ENCODE measurements at regions not wholly inside any gene's neighbourhood (a gene's known extent, or its start where the extent isn't known, plus 50 kb on each side); places are given as distances from the start of the nearest gene placed in this dataset.

DNA sequence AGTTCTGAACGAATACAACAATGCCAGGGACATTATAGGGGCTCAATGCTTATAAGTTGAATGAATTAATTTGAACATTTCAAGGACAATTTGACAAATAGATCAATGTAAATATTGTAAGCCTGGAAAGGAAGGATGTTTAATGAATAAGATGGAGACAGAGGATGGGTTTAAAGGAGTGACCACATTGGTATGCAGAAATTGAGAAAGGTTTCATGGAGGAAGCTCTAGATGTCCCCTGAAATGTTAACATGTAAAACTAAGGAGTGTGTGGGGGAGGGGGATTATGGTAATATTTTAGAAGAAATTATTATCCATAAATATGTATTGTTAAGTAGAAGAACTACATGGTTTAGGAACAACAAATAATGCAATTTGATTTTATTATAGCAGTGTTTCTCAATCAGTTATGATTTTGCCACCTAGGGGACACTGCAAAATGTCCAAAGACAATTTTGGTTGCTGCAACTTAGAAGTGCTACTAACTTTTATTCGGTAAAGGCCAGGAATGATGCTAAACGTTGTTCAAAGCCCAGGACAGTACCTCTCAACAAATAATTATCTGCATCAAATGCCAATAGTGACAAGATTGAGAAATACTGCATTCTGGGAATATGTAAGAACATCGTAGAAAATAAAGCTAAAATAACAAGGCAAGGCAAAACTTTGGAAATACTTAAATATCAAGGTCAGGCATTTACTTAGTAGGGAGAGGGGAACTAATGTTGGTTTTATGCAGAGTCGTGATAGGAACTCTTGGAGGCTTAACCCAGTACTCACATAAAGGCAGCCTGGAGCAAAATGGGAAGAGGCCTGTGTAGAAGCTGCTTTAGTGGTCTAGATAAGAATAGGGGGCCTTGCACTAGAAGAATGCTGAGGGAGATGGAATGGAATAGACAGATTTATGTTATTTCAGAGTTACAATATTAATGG is 686.9 kb upstream of the CITED2 start:
- H3K9me3 ChIP-seq, result no peaks in the 10 kb centered on the region
- H3K27me3 ChIP-seq, result no peaks in the 10 kb centered on the region
- WGBS, result 64% methylated on average over 5 of the region's 5 CpGs
- H3K4me1 ChIP-seq, result peaks cover 15% of the 10 kb centered on the region
- no peak for DNase-seq (ENCODE audit: low spot score in 2 of 2)
- TF ChIP-seq POLR2AphosphoS5 (IDR thresholded peaks at IDR 0.05), result no peak
- peak overlapping the region; percentile 48 for H3K27ac ChIP-seq
- no peak overlapping the region for H3K4me3 ChIP-seq
- no peaks in the 10 kb centered on the region for H3K36me3 ChIP-seq

DNA sequence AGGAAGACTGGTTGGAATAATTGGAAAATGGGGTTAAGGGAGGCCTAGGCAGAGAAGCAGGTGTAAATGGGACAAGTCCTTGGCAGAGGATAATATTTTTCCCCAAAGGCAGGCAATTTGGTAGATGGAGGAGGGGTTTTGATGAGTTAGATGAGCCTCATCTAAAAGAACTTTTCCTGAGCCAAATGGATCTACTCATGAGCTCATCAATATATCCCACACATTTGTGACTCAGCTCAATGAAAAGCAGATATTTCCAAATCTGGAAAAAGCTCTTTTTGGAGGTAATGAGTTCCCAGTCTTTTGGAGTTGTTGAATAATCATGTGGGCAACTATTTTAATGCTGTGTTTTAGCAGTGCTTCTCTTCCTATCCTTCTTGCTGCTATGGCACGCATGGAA is 685.5 kb upstream of the CITED2 start:
- no peak for TF ChIP-seq EP300 (IDR thresholded peaks at IDR 0.05)
- no peak for TF ChIP-seq POLR2AphosphoS5 (IDR thresholded peaks at IDR 0.05)
- TF ChIP-seq POLR2A (IDR thresholded peaks at IDR 0.05), result no peak
- TF ChIP-seq, protein P1, sequence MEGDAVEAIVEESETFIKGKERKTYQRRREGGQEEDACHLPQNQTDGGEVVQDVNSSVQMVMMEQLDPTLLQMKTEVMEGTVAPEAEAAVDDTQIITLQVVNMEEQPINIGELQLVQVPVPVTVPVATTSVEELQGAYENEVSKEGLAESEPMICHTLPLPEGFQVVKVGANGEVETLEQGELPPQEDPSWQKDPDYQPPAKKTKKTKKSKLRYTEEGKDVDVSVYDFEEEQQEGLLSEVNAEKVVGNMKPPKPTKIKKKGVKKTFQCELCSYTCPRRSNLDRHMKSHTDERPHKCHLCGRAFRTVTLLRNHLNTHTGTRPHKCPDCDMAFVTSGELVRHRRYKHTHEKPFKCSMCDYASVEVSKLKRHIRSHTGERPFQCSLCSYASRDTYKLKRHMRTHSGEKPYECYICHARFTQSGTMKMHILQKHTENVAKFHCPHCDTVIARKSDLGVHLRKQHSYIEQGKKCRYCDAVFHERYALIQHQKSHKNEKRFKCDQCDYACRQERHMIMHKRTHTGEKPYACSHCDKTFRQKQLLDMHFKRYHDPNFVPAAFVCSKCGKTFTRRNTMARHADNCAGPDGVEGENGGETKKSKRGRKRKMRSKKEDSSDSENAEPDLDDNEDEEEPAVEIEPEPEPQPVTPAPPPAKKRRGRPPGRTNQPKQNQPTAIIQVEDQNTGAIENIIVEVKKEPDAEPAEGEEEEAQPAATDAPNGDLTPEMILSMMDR (IDR thresholded peaks at IDR 0.05), result no peak
- H3K36me3 ChIP-seq, result no peaks in the 10 kb centered on the region
- H3K4me1 ChIP-seq, result peaks cover 15% of the 10 kb centered on the region
- no peak overlapping the region for H3K27ac ChIP-seq
- H3K4me3 ChIP-seq, result no peak overlapping the region
- no peak for DNase-seq (ENCODE audit: low spot score in 2 of 2)
- H3K27me3 ChIP-seq, result no peaks in the 10 kb centered on the region
- 89% methylated on average over 1 of the region's 1 CpG for WGBS
- H3K9me3 ChIP-seq, result no peaks in the 10 kb centered on the region

DNA sequence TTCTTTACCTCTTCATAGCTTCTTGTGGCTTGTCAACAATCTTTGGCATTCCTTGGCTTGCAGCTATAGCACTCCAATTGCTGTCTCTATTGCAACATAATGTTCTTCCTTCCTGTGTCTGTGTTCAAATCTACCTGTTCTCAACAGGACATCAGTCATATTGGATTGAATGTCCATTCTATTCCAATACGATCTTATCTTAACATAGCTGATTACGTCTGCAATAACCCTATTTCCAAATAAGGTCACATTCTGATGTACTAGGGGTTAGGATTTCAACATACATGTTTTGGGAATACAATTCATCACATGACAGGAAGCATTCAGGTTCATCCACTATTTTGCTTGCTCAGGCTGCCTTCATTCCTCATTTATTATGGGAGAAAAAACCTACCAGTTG is 684.4 kb upstream of the CITED2 start:
- TF ChIP-seq EP300 (IDR thresholded peaks at IDR 0.05) (no peak), POLR2A (IDR thresholded peaks at IDR 0.05) (no peak), POLR2AphosphoS5 (IDR thresholded peaks at IDR 0.05) (no peak)
- TF ChIP-seq, protein P1 (IDR thresholded peaks at IDR 0.05), result no peak
- H3K4me3 ChIP-seq, result no peak overlapping the region
- no peak for DNase-seq (ENCODE audit: low spot score in 2 of 2)

DNA sequence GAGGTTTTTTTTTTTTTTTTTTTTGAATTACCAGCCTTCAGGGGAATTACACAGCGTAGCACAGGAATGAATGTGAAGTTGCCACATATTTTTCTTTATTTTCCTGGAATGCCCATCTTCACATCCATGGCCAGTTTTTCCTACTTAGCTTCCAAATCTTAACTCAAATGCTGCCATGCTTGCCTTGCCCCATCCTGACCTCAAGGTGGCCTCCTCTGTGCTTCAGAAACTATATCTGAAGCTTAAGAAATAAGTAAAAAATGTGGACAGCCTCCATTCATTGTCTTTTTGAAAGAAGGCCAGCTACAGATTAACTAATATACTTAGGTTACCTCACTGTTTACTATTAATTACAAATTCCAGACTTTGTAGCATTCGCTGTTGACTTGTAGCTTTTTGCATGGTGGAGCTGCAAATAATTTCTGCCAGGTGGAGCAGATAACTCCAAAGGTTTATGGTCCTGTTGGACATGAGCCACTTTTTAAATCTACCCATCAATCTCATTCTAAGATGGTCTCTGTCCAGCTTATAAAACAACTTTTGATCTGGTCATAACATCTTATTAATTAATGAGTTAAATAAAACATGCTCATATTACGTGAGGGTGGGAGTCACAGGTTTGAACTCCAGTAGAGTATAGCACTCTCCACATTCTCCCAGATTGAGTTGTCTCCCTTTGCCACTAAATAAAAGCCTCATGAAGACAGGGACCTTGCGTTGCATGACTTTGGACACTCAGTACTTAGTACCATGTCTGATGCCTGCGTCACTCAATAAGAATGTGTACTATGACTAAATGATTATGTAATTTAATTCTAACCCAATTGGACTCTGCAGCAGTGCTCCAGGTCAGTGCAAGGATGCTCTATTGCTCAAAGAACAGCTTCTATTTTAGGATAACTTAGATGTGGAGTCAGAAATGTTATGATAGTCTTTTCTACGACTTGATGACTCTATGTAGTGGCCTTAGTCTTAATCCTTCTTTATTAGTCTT is 678.6 kb upstream of the CITED2 start:
- no peak for DNase-seq (ENCODE audit: low spot score in 2 of 2)
- H3K9me3 ChIP-seq, result no peaks in the 10 kb centered on the region
- H3K36me3 ChIP-seq, result no peaks in the 10 kb centered on the region
- TF ChIP-seq, protein P1 (IDR thresholded peaks at IDR 0.05), result peak in 1 of 2 donors; percentile 12
- TF ChIP-seq POLR2AphosphoS5 (IDR thresholded peaks at IDR 0.05) (no peak), EP300 (IDR thresholded peaks at IDR 0.05) (no peak)
- H3K4me1 ChIP-seq, result no peaks in the 10 kb centered on the region
- no peak overlapping the region for H3K4me3 ChIP-seq
- no peaks in the 10 kb centered on the region for H3K27me3 ChIP-seq
- no peak overlapping the region for H3K27ac ChIP-seq
- 85% methylated on average over 6 of the region's 6 CpGs for WGBS

More for the DNA sequence above, 684.4 kb upstream of the CITED2 start:
- Histone ChIP-seq H3K27me3 (no peaks in the 10 kb centered on the region), H3K9me3 (no peaks in the 10 kb centered on the region), H3K27ac (no peak overlapping the region), H3K4me1 (peaks cover 15% of the 10 kb centered on the region), H3K36me3 (no peaks in the 10 kb centered on the region)
- WGBS, result 93% methylated on average over 2 of the region's 2 CpGs

DNA sequence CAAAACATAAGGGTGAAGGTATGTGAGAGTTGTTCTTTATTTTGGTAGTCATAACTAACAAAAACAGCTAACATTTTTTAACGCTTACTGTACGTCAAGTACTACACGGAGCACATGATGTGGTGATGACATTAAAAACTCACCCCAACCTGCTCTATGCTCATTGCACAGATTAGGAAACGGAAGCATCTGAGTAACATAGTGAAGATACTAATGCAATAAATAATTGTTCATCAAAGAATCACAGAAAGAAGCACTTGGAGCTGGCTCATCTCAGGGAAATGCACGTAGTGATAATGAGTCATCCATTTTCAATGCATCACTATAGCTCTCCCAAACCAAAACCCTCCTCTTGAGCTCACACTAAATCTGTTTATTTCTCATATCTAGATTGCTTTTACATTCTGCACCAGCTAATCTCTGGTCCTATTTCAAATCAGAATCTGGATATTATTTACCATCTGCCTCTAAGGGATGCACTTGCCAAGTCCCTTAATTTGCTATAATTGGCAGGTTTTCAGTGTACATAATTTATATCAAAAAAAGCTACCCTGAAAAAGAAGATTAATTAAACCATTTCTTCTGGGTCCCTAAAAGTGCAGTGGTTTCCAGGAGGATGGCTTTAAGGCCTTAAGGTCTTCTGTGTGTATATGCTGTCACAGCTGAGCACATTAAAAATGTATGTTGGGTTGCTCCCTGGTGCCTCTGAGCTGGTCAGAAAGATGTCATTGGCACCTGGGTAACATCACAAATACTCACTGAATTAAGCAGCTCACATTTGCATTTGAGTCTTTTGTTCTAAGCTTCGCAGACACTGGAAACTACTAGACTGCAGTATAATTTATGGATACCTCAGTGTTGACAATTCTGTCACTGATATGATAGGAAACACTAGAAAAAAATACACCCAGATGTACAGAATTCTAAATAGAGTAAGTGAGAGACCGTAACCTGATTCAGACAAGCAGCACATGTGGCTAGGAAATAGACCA is 677.4 kb upstream of the CITED2 start:
- Histone ChIP-seq H3K4me1 (no peaks in the 10 kb centered on the region), H3K36me3 (no peaks in the 10 kb centered on the region), H3K9me3 (no peaks in the 10 kb centered on the region), H3K4me3 (no peak overlapping the region), H3K27ac (no peak overlapping the region), H3K27me3 (no peaks in the 10 kb centered on the region)
- no peak for DNase-seq (ENCODE audit: low spot score in 2 of 2)
- 81% methylated on average over 7 of the region's 7 CpGs for WGBS
- TF ChIP-seq POLR2A (IDR thresholded peaks at IDR 0.05) (no peak), EP300 (IDR thresholded peaks at IDR 0.05) (no peak), POLR2AphosphoS5 (IDR thresholded peaks at IDR 0.05) (no peak)
- TF ChIP-seq, protein P1 (IDR thresholded peaks at IDR 0.05), result no peak
